Prostate gland (tissue), 2 donors: ENCODE measurements at regions not wholly inside any gene's neighbourhood (a gene's known extent, or its start where the extent isn't known, plus 50 kb on each side); places are given as distances from the start of the nearest gene placed in this dataset.

Experiments used
- DNase-seq: peaks from one replicate; pipeline ENCODE4 v3.0.0-alpha.2; 2019; ENCODE audit warnings: low spot score
- H3K27ac ChIP-seq, 2 donors: fragments of 200-600 bp; sonication (generic); 2 replicates each; pipeline ENCODE4 v1.5.1; 2017 to 2019
- H3K27me3 ChIP-seq: fragments of 200-600 bp; sonication (generic); replicated peaks from 2 replicates; pipeline ENCODE4 v1.5.1; 2019; ENCODE audit not compliant: insufficient read depth
- H3K36me3 ChIP-seq, 2 donors: fragments of 200-600 bp; sonication (generic); 1 replicate in 1 of 2; 2 replicates in 1 of 2; pipeline versions ENCODE4 v1.5.1 to v1.8.1; 2017 to 2019
- H3K4me1 ChIP-seq: fragments of 200-600 bp; sonication (generic); replicated peaks from 2 replicates; pipeline ENCODE4 v1.5.1; 2019
- H3K4me3 ChIP-seq, 2 donors: fragments of 200-600 bp; sonication (generic); 2 replicates each; pipeline ENCODE4 v1.5.1; 2017 to 2019
- H3K9me3 ChIP-seq: fragments of 200-600 bp; sonication (generic); 2 replicates; pipeline ENCODE4 v1.5.1; 2017
- CTCF ChIP-seq, 4 experiments: fragments of 200-600 bp in 2 of 4; fragments of 450-650 bp in 2 of 4; sonication (generic) in 2 of 4; IDR thresholded peaks; 1 replicate in 3 of 4; 2 replicates in 1 of 4; pipeline ENCODE4 v1.5.1; 2016 to 2019; ENCODE audit warnings: antibody characterized with exemption in 4 of 4, mild to moderate bottlenecking in 2 of 4, moderate library complexity in 2 of 4
- POLR2A ChIP-seq: fragments of 450-650 bp; IDR thresholded peaks from one replicate; pipeline ENCODE4 v1.6.1; 2016; ENCODE audit warnings: antibody characterized with exemption, mild to moderate bottlenecking
- POLR2AphosphoS5 ChIP-seq: sonication (generic); formaldehyde crosslinking; IDR thresholded peaks from one replicate; pipeline ENCODE4 v1.6.1; 2017; ENCODE audit warnings: antibody characterized with exemption
- WGBS: methylation state at CpG from one replicate; pipeline ENCODE4 v1.1.5; 2018; 5-methylcytosine and 5-hydroxymethylcytosine counted together
- intact Hi-C: fragments of 100-400 bp; cut with DNase I; formaldehyde crosslinking; loops from one replicate; pipeline ENCODE4 v1.14.2; 2022

GRCh38 chr6:168196385-168196860 lies 117.4 kb upstream of the FRMD1 start:
- no peaks in the 10 kb centered on the region for H3K27me3 ChIP-seq
- DNase-seq = peak; percentile 91
- intact Hi-C loops = no loop called here
- 16% methylated on average over 14 of the region's 14 CpGs for WGBS
- H3K4me3 ChIP-seq = no peak overlapping the region
- H3K9me3 ChIP-seq = no peaks in the 10 kb centered on the region
- no peaks in the 10 kb centered on the region for H3K36me3 ChIP-seq
- peak overlapping the region in 1 of 2 donors; percentile 71 for H3K27ac ChIP-seq
- peaks cover 7% of the 10 kb centered on the region for H3K4me1 ChIP-seq
- peak in 3 of 4 experiments; percentile 19 to 65 (median 27) for TF ChIP-seq CTCF (IDR thresholded peaks at IDR 0.05)
- peak; percentile 94 for TF ChIP-seq POLR2AphosphoS5
- no peak for TF ChIP-seq POLR2A

GRCh38 chr6:168195712-168196111 lies 116.7 kb upstream of the FRMD1 start:
- H3K4me1 ChIP-seq = peaks cover 7% of the 10 kb centered on the region
- TF ChIP-seq POLR2A (no peak), POLR2AphosphoS5 (no peak), CTCF (IDR thresholded peaks at IDR 0.05) (no peak)
- no peak overlapping the region for H3K4me3 ChIP-seq
- DNase-seq = no peak
- intact Hi-C loops = no loop called here
- peak overlapping the region; percentile 49 to 71 for H3K27ac ChIP-seq
- no peaks in the 10 kb centered on the region for H3K27me3 ChIP-seq
- H3K9me3 ChIP-seq = no peaks in the 10 kb centered on the region
- 77% methylated on average over 10 of the region's 10 CpGs for WGBS
- no peaks in the 10 kb centered on the region for H3K36me3 ChIP-seq

- intact Hi-C loops = no loop called here
- DNase-seq = no peak
- H3K9me3 ChIP-seq = no peaks in the 10 kb centered on the region
- no peak overlapping the region for H3K4me3 ChIP-seq
- no peaks in the 10 kb centered on the region for H3K27me3 ChIP-seq
- WGBS = 71% methylated on average over 19 of the region's 19 CpGs
- peaks cover 7% of the 10 kb centered on the region for H3K4me1 ChIP-seq
- H3K27ac ChIP-seq = peak overlapping the region; percentile 49 to 71
- no peak for TF ChIP-seq POLR2A
- no peak for TF ChIP-seq CTCF (IDR thresholded peaks at IDR 0.05)
- TF ChIP-seq POLR2AphosphoS5 = no peak
- H3K36me3 ChIP-seq = no peaks in the 10 kb centered on the region
These were observed 115.9 kb upstream of the FRMD1 start for GRCh38 chr6:168194732-168195567.

GRCh38 chr6:168193816-168194721 lies 115.1 kb upstream of the FRMD1 start:
- H3K36me3 ChIP-seq = no peaks in the 10 kb centered on the region
- TF ChIP-seq CTCF (IDR thresholded peaks at IDR 0.05) (peak in 1 of 4 experiments; percentile 3), POLR2A (no peak)
- H3K4me3 ChIP-seq = no peak overlapping the region
- H3K9me3 ChIP-seq = no peaks in the 10 kb centered on the region
- DNase-seq = no peak
- H3K4me1 ChIP-seq = peaks cover 7% of the 10 kb centered on the region
- 76% methylated on average over 39 of the region's 42 CpGs for WGBS
- intact Hi-C loops = no loop called here
- H3K27me3 ChIP-seq = no peaks in the 10 kb centered on the region
- H3K27ac ChIP-seq = no peak overlapping the region
